Gastroesophageal sphincter (tissue), 4 donors: ENCODE measurements at regions not wholly inside any gene's neighbourhood (a gene's known extent, or its start where the extent isn't known, plus 50 kb on each side); places are given as distances from the start of the nearest gene placed in this dataset.

Experiments
- ATAC-seq: fragments of 150-250 bp; one replicate; pipeline ENCODE4 v1.9.1; 2016; ENCODE audit warnings: mild to moderate bottlenecking, moderate library complexity
- H3K27ac ChIP-seq, 4 donors: fragments of 200-600 bp; sonication (generic) in 3 of 4; 1 replicate in 3 of 4; 2 replicates in 1 of 4; pipeline ENCODE4 v1.5.1; 2016 to 2019
- H3K27me3 ChIP-seq: fragments of 200-600 bp; sonication (generic); one replicate; pipeline ENCODE4 v1.5.1; 2019
- H3K36me3 ChIP-seq, 2 donors: fragments of 200-600 bp; sonication (generic); one replicate each; pipeline ENCODE4 v1.5.1; 2019; ENCODE audit warnings: control low read depth in 1 of 2
- H3K4me1 ChIP-seq, 3 donors: fragments of 200-600 bp; sonication (generic); 1 replicate in 2 of 3; 2 replicates in 1 of 3; pipeline ENCODE4 v1.5.1; 2016 to 2019; ENCODE audit warnings: control low read depth in 2 of 3
- H3K4me3 ChIP-seq, 2 donors: fragments of 200-600 bp; sonication (generic); one replicate each; pipeline ENCODE4 v1.5.1; 2019; ENCODE audit warnings: mild to moderate bottlenecking in 1 of 2, moderate library complexity in 1 of 2
- H3K9me3 ChIP-seq, 3 donors: fragments of 200-600 bp; sonication (generic); one replicate each; pipeline ENCODE4 v1.5.1; 2017 to 2019; ENCODE audit warnings: control low read depth in 2 of 3
- EP300 ChIP-seq: sonication (generic); formaldehyde crosslinking; IDR thresholded peaks from one replicate; pipeline ENCODE4 v1.6.1; 2017; ENCODE audit warnings: antibody characterized with exemption, mild to moderate bottlenecking
- POLR2A ChIP-seq, 2 donors: fragments of 450-650 bp; IDR thresholded peaks; one replicate each; pipeline ENCODE4 v1.6.1; 2017; ENCODE audit warnings: antibody characterized with exemption in 2 of 2, mild to moderate bottlenecking in 2 of 2, moderate library complexity in 1 of 2
- POLR2AphosphoS5 ChIP-seq: sonication (generic); formaldehyde crosslinking; IDR thresholded peaks from one replicate; pipeline ENCODE4 v1.6.1; 2017; ENCODE audit warnings: antibody characterized with exemption
- WGBS, 2 donors: methylation state at CpG; one replicate each; pipeline ENCODE4 v1.1.5; 2018; ENCODE audit warnings: low coverage in 1 of 2; 5-methylcytosine and 5-hydroxymethylcytosine counted together
- TF ChIP-seq, protein P1 (sequence below), 4 experiments: fragments of 200-600 bp in 2 of 4; fragments of 450-650 bp in 2 of 4; sonication (generic) in 1 of 4; IDR thresholded peaks; one replicate each; pipeline ENCODE4 v1.5.1; 2017 to 2019; ENCODE audit warnings: antibody characterized with exemption in 4 of 4, mild to moderate bottlenecking in 2 of 4, moderate library complexity in 2 of 4

DNA sequence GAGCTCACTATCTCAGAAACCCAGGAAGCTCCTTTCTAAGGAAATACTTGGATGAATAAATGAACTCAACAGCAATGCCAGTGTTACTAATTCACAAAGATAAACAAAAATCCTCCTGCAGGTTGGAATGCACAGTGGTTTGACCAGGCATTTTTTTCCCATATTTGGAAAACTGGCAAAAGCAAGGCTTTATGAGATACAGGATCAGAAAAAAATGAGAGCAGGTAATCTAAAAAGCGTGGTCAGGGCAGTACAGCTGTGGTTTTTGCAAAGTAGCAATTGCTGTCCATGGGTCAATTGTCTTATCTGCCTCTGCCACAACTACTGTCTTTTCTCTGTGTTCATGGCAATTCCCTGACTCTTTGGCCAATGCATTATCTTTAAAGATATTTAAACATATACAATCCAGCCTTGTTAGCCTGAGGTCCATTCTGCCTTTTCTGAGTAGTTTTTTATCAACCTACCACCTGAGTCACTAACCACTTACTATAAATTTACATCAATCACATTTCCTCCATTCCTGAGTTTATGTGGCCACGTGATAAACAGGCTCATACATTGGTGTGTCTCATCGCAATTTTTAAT is 564.5 kb upstream of the IGFBP3 start:
- no peak overlapping the region for H3K27ac ChIP-seq
- H3K36me3 ChIP-seq = no peaks in the 10 kb centered on the region
- H3K4me3 ChIP-seq = no peak overlapping the region
- no peak for ATAC-seq
- H3K9me3 ChIP-seq = no peaks in the 10 kb centered on the region
- WGBS, 2 donors = 61 to 91% methylated on average over 3 of the region's 3 CpGs
- H3K27me3 ChIP-seq = no peaks in the 10 kb centered on the region
- peaks cover 0 to 14% (median 0%) of the 10 kb centered on the region in 3 donors for H3K4me1 ChIP-seq
- no peak for TF ChIP-seq EP300
- TF ChIP-seq POLR2AphosphoS5 = no peak
- no peak for TF ChIP-seq POLR2A (IDR thresholded peaks at IDR 0.05)
- TF ChIP-seq, protein P1, sequence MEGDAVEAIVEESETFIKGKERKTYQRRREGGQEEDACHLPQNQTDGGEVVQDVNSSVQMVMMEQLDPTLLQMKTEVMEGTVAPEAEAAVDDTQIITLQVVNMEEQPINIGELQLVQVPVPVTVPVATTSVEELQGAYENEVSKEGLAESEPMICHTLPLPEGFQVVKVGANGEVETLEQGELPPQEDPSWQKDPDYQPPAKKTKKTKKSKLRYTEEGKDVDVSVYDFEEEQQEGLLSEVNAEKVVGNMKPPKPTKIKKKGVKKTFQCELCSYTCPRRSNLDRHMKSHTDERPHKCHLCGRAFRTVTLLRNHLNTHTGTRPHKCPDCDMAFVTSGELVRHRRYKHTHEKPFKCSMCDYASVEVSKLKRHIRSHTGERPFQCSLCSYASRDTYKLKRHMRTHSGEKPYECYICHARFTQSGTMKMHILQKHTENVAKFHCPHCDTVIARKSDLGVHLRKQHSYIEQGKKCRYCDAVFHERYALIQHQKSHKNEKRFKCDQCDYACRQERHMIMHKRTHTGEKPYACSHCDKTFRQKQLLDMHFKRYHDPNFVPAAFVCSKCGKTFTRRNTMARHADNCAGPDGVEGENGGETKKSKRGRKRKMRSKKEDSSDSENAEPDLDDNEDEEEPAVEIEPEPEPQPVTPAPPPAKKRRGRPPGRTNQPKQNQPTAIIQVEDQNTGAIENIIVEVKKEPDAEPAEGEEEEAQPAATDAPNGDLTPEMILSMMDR (IDR thresholded peaks at IDR 0.05) = no peak

DNA sequence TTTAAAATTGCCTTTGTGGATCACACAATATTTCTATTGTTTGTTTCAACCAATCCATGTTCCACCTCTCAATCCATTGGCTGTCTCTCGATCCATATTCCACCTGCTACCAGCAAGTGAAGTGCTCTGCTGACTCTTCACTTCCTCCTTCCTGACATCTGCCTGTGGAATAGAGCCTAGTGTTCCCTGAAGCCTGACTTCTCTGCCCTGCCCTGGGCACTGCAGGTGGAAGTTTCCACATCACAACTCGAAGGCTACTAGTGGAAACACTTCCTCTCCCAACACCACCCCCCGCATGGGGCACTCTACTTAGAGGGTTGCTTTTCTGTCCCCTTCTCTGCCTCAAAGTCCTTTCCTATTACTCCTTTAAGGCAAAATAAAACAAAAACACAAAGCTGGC is 563.8 kb upstream of the IGFBP3 start:
- Histone ChIP-seq H3K4me1 (peaks cover 0 to 14% (median 0%) of the 10 kb centered on the region in 3 donors), H3K27me3 (no peaks in the 10 kb centered on the region), H3K9me3 (peaks cover 0 to 5% (median 0%) of the 10 kb centered on the region in 3 donors), H3K27ac (no peak overlapping the region), H3K36me3 (no peaks in the 10 kb centered on the region), H3K4me3 (no peak overlapping the region)
- WGBS, 2 donors = 86 to 92% methylated on average over 3 of the region's 3 CpGs
- ATAC-seq = no peak
- TF ChIP-seq, protein P1 (IDR thresholded peaks at IDR 0.05) = no peak
- TF ChIP-seq POLR2A (IDR thresholded peaks at IDR 0.05) (no peak), EP300 (no peak), POLR2AphosphoS5 (no peak)

DNA sequence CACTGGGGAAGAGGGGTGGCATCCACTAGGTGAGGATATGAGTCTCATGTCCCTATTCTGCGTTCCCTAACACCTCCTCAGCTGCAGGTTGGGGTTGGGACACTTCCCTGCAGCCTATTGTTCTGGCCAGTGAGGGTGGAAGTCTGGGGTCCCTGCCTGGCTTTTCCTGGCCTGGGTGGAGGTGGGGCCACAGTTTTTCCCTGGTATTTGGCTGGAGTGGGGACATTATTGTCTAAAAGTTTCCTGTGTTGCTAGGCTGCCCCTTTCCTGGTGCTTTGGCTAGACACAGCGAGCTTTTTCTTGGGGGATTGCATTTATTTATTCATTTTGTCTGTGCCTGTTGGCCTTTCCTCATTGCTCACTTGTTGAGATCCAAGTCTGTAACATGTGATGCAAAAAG is 559.5 kb upstream of the IGFBP3 start:
- Histone ChIP-seq H3K4me3 (no peak overlapping the region), H3K27me3 (no peaks in the 10 kb centered on the region), H3K36me3 (no peaks in the 10 kb centered on the region), H3K4me1 (no peaks in the 10 kb centered on the region), H3K9me3 (peaks cover 0 to 5% (median 0%) of the 10 kb centered on the region in 3 donors), H3K27ac (no peak overlapping the region)
- 76% methylated on average over 2 of the region's 2 CpGs; no CpG with 5 or more reads in 1 of the 2 donors for WGBS, 2 donors
- ATAC-seq = no peak
- TF ChIP-seq EP300 = no peak
- TF ChIP-seq POLR2A (IDR thresholded peaks at IDR 0.05) = no peak
- TF ChIP-seq POLR2AphosphoS5 = no peak

DNA sequence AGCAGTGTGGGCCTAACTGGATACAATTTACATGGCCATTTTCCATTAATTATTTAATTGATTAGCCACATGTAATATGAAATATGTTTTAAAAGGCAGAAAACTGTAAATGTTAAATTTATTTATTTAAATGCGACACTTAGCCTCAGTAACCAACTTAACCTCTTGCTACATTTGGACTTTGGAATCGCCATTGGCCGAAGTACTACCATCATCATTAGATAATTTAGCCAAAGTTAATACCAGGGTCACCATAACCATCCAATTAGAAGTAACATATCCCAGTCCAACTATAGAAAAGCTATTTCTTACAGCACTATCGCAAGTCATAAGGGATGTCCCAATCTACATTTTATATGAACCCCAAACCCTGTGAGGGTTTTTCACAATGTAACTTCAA is 558.6 kb upstream of the IGFBP3 start:
- H3K4me3 ChIP-seq = no peak overlapping the region
- no peak for TF ChIP-seq POLR2AphosphoS5
- H3K27me3 ChIP-seq = no peaks in the 10 kb centered on the region
- ATAC-seq = no peak
- no peaks in the 10 kb centered on the region for H3K4me1 ChIP-seq
- no peaks in the 10 kb centered on the region for H3K36me3 ChIP-seq
- 96 to 100% methylated on average over 4 of the region's 4 CpGs for WGBS, 2 donors
- no peak overlapping the region for H3K27ac ChIP-seq
- peaks cover 0 to 9% (median 0%) of the 10 kb centered on the region in 3 donors for H3K9me3 ChIP-seq

- WGBS, 2 donors = 100% methylated on average over 1 of the region's 1 CpG
- Histone ChIP-seq H3K4me1 (no peaks in the 10 kb centered on the region), H3K27me3 (no peaks in the 10 kb centered on the region), H3K36me3 (no peaks in the 10 kb centered on the region), H3K4me3 (no peak overlapping the region), H3K9me3 (peaks cover 0 to 14% (median 0%) of the 10 kb centered on the region in 3 donors), H3K27ac (no peak overlapping the region)
- ATAC-seq = no peak
- no peak for TF ChIP-seq EP300
- TF ChIP-seq POLR2A (IDR thresholded peaks at IDR 0.05) = no peak
These were observed 557.0 kb upstream of the IGFBP3 start for GRCh38 chr7:46478046-46478445.

DNA sequence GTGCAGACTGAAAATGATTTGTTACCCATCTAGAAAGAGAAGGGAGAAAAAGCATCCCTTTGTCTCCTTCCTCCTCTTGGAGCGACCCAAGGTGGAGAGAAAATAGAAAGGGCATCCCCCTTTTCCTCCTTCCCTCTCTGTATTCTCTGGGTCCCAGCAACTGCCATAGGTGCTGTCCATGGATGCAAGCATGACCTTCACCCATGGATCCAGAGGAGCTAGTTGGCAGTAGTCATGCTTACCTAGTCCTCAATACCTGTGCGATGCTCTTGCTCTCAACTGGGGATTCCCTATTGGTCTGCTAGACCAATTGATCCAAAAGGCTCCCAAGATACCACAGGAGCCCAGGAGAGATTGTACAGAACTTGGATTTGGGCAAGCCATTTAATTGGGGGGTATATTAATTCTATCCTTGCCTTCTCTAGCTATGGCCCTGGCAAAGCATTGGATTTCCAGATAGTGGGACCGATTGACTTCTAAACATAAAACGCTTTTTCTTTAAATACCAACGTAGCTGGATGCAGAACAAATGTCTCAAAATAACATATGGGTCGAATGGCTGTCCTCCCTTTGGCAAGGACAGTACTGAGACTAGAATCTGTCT is 547.8 kb upstream of the IGFBP3 start:
- ATAC-seq = no peak
- H3K4me3 ChIP-seq = no peak overlapping the region
- H3K27me3 ChIP-seq = no peaks in the 10 kb centered on the region
- H3K4me1 ChIP-seq = no peaks in the 10 kb centered on the region
- 61 to 78% methylated on average over 5 of the region's 6 CpGs for WGBS, 2 donors
- H3K27ac ChIP-seq = no peak overlapping the region
- TF ChIP-seq, protein P1 (IDR thresholded peaks at IDR 0.05) = no peak
- TF ChIP-seq POLR2AphosphoS5 (no peak), EP300 (no peak), POLR2A (IDR thresholded peaks at IDR 0.05) (no peak)
- peaks cover 5 to 91% (median 6%) of the 10 kb centered on the region in 3 donors for H3K9me3 ChIP-seq
- no peaks in the 10 kb centered on the region for H3K36me3 ChIP-seq
